SK-N-MC (cell line): ENCODE measurements at regions not wholly inside any gene's neighbourhood (a gene's known extent, or its start where the extent isn't known, plus 50 kb on each side); places are given as distances from the start of the nearest gene placed in this dataset.

Experiments
- EZH2 ChIP-seq: fragments of 200-600 bp; sonication (generic); IDR thresholded peaks from one replicate; pipeline ENCODE4 v1.6.1; 2017; ENCODE audit warnings: antibody characterized with exemption
- FOXP2 ChIP-seq: optimal IDR thresholded peaks from 2 replicates; pipeline ENCODE3; 2011; ENCODE audit warnings: mild to moderate bottlenecking, moderate library complexity; ENCODE audit not compliant: insufficient read depth; ENCODE audit errors: extremely low read length, control extremely low read depth
- POLR2AphosphoS5 ChIP-seq: IDR thresholded peaks from 2 replicates; pipeline ENCODE4 v1.6.1; 2012; ENCODE audit warnings: mild to moderate bottlenecking, low read depth, low read length, borderline replicate concordance

DNA sequence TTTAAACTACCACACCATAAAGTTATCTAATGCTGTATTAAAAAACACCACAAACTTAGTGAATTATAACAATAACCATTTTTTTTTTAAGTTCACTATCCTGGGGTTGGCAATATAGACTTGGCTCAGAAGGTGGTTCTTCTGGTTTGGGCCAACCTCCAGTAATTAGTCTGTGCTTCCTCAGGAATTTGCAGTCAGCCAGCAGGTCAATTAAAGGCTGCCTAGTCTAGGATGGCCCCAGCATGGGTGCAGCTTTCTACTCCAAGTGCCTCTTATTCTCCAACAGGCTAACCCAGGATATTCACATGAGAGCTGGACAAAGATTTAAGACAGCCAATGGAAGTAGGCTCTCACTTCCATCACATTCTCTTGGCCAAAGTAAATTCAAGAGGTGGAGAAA lies 379.1 kb upstream of the FIGN start:
- TF ChIP-seq EZH2 (no peak), POLR2AphosphoS5 (no peak), FOXP2 (no peak)
